SU-DHL-6 (cell line): ENCODE measurements at regions not wholly inside any gene's neighbourhood (a gene's known extent, or its start where the extent isn't known, plus 50 kb on each side); places are given as distances from the start of the nearest gene placed in this dataset.
"Not testable (repeated sequence)": the region's sequence is repeated elsewhere in the genome, so short reads cannot be mapped to it uniquely, and the experiment has no call there.

ENCODE experiments used
- EZH2phosphoT487 ChIP-seq: fragments of 200-600 bp; sonication (generic), shearing (Covaris generic); conservative IDR thresholded peaks from 2 replicates; pipeline ENCODE4 v1.6.1; 2018; ENCODE audit warnings: mild to moderate bottlenecking, antibody characterized with exemption, low read length, moderate library complexity, mixed read lengths
- TF ChIP-seq, protein P1 (sequence below): fragments of 200-600 bp; sonication (generic); IDR thresholded peaks from one replicate; pipeline ENCODE4 v1.5.1; 2017; ENCODE audit warnings: antibody characterized with exemption, mild to moderate bottlenecking, low read length, moderate library complexity; ENCODE audit not compliant: insufficient read depth, poor library complexity, severe bottlenecking

DNA sequence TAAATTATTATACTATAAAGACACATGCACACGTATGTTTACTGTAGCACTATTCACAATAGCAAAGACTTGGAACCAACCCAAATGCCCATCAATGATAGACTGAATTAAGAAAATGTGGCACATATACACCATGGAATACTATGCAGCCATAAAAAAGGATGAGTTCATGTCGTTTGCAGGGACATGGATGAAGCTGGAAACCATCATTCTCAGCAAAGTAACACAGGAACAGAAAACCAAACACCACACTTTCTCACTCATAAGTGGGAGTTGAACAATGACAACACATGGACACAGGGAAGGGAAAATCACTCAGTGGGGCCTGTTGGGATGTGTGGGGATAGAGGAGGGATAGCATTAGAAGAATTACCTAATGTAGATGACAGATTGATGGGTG, 163.0 kb downstream of the CCDC71L start:
- TF ChIP-seq, protein P1, sequence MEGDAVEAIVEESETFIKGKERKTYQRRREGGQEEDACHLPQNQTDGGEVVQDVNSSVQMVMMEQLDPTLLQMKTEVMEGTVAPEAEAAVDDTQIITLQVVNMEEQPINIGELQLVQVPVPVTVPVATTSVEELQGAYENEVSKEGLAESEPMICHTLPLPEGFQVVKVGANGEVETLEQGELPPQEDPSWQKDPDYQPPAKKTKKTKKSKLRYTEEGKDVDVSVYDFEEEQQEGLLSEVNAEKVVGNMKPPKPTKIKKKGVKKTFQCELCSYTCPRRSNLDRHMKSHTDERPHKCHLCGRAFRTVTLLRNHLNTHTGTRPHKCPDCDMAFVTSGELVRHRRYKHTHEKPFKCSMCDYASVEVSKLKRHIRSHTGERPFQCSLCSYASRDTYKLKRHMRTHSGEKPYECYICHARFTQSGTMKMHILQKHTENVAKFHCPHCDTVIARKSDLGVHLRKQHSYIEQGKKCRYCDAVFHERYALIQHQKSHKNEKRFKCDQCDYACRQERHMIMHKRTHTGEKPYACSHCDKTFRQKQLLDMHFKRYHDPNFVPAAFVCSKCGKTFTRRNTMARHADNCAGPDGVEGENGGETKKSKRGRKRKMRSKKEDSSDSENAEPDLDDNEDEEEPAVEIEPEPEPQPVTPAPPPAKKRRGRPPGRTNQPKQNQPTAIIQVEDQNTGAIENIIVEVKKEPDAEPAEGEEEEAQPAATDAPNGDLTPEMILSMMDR = not testable (repeated sequence)
- not testable (repeated sequence) for TF ChIP-seq EZH2phosphoT487
